Testis (tissue), 2 donors: ENCODE measurements at regions not wholly inside any gene's neighbourhood (a gene's known extent, or its start where the extent isn't known, plus 50 kb on each side); places are given as distances from the start of the nearest gene placed in this dataset.

Experiments used
- POLR2A ChIP-seq: fragments of 450-650 bp; IDR thresholded peaks from one replicate; pipeline ENCODE4 v1.6.1; 2017; ENCODE audit warnings: antibody characterized with exemption, mild to moderate bottlenecking, moderate library complexity
- TF ChIP-seq, protein P1 (sequence below), 3 experiments: fragments of 450-650 bp in 2 of 3; fragments of 200-600 bp in 1 of 3; sonication (generic) in 1 of 3; IDR thresholded peaks; one replicate each; pipeline ENCODE4 v1.5.1; 2016 to 2019; ENCODE audit warnings: antibody characterized with exemption in 3 of 3, mild to moderate bottlenecking in 2 of 3, moderate library complexity in 1 of 3

DNA sequence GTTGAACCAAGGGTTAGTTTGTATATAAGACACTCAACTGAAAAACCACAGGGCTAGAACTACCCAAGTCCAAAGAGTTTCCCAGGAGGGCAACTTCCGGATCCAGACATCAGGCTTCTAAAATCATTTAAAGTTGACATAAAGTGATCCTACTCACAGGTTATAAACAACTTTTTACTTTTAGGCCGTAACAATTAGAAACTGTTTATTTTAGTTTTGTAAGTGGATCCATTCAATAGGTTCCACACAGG lies 454.6 kb downstream of the MEIS1 start:
- TF ChIP-seq, protein P1, sequence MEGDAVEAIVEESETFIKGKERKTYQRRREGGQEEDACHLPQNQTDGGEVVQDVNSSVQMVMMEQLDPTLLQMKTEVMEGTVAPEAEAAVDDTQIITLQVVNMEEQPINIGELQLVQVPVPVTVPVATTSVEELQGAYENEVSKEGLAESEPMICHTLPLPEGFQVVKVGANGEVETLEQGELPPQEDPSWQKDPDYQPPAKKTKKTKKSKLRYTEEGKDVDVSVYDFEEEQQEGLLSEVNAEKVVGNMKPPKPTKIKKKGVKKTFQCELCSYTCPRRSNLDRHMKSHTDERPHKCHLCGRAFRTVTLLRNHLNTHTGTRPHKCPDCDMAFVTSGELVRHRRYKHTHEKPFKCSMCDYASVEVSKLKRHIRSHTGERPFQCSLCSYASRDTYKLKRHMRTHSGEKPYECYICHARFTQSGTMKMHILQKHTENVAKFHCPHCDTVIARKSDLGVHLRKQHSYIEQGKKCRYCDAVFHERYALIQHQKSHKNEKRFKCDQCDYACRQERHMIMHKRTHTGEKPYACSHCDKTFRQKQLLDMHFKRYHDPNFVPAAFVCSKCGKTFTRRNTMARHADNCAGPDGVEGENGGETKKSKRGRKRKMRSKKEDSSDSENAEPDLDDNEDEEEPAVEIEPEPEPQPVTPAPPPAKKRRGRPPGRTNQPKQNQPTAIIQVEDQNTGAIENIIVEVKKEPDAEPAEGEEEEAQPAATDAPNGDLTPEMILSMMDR (IDR thresholded peaks at IDR 0.05) = no peak
- TF ChIP-seq POLR2A = no peak
